ENCODE measurements at regions not wholly inside any gene's neighbourhood (a gene's known extent, or its start where the extent isn't known, plus 50 kb on each side); places are given as distances from the start of the nearest gene placed in this dataset.
"Not testable (repeated sequence)": the region's sequence is repeated elsewhere in the genome, so short reads cannot be mapped to it uniquely, and the experiment has no call there.

- H3K27ac ChIP-seq (ENCODE audit: low read depth, low read length): no peak overlapping the region
- H2BK5ac ChIP-seq (ENCODE audit: low read length): no peak overlapping the region
- H3K9ac ChIP-seq (ENCODE audit: low read length): no peak overlapping the region
- H3K4me2 ChIP-seq (ENCODE audit: low read length): no peak overlapping the region
- no peaks in the 10 kb centered on the region for H3K36me3 ChIP-seq (ENCODE audit: control insufficient read depth, insufficient read depth, low read length)
- H2AK5ac ChIP-seq (ENCODE audit: low read length): no peak overlapping the region
- no peaks in the 10 kb centered on the region for H3K27me3 ChIP-seq (ENCODE audit: insufficient read depth, low read length, poor library complexity)
- no peak overlapping the region for H4K8ac ChIP-seq (ENCODE audit: low read depth, low read length)
- H3K18ac ChIP-seq (ENCODE audit: low read length): no peak overlapping the region
- H3K56ac ChIP-seq (ENCODE audit: low read length): no peak overlapping the region
- H3K79me2 ChIP-seq (ENCODE audit: control insufficient read depth, insufficient read depth, low read length): no peaks in the 10 kb centered on the region
- no peaks in the 10 kb centered on the region for H3K79me1 ChIP-seq (ENCODE audit: low read length)
- no peak overlapping the region for H2BK120ac ChIP-seq (ENCODE audit: low read depth, low read length)
- no peak overlapping the region for H3K23ac ChIP-seq (ENCODE audit: low read length)
- no peak overlapping the region for H4K5ac ChIP-seq (ENCODE audit: low read length)
- H3K4ac ChIP-seq (ENCODE audit: low read depth, low read length): no peak overlapping the region
- no CpG with 5 or more reads among the region's 6 CpGs for WGBS (ENCODE audit: extremely low coverage, insufficient coverage, low lambda C conversion rate)
- H3K4me3 ChIP-seq (ENCODE audit: low read length): no peak overlapping the region
- no peaks in the 10 kb centered on the region for H3K4me1 ChIP-seq (ENCODE audit: control insufficient read depth, low read depth, low read length)
- peak overlapping the region; percentile 74 for H2BK15ac ChIP-seq (replicated peaks; ENCODE audit: low read depth)
- peak; percentile 56 for DNase-seq
These were observed 201.0 kb upstream of the RXFP2 start for GRCh38 chr13:31538067-31539042.

GRCh38 chr13:31540281-31540680 is 199.0 kb upstream of the RXFP2 start:
- WGBS (ENCODE audit: extremely low coverage, insufficient coverage, low lambda C conversion rate): no CpG with 5 or more reads among the region's 2 CpGs
- no peak overlapping the region for H3K4me3 ChIP-seq (ENCODE audit: low read length)

GRCh38 chr13:31543190-31543589 is 196.1 kb upstream of the RXFP2 start:
- no peak overlapping the region for H3K27ac ChIP-seq (ENCODE audit: low read depth, low read length)
- no peaks in the 10 kb centered on the region for H3K27me3 ChIP-seq (ENCODE audit: insufficient read depth, low read length, poor library complexity)
- no peak overlapping the region for H3K9ac ChIP-seq (ENCODE audit: low read length)
- H3K23ac ChIP-seq (ENCODE audit: low read length): no peak overlapping the region
- H3K4me1 ChIP-seq (ENCODE audit: control insufficient read depth, low read depth, low read length): no peaks in the 10 kb centered on the region
- no peaks in the 10 kb centered on the region for H3K79me2 ChIP-seq (ENCODE audit: control insufficient read depth, insufficient read depth, low read length)
- no peaks in the 10 kb centered on the region for H3K79me1 ChIP-seq (ENCODE audit: low read length)
- no peak overlapping the region for H2BK120ac ChIP-seq (ENCODE audit: low read depth, low read length)
- no peak overlapping the region for H2BK15ac ChIP-seq (replicated peaks; ENCODE audit: low read depth)
- DNase-seq: no peak
- H4K5ac ChIP-seq (ENCODE audit: low read length): no peak overlapping the region
- no peak overlapping the region for H3K18ac ChIP-seq (ENCODE audit: low read length)
- no peak overlapping the region for H3K4me3 ChIP-seq (ENCODE audit: low read length)
- no peak overlapping the region for H3K4me2 ChIP-seq (ENCODE audit: low read length)
- no peak overlapping the region for H2BK5ac ChIP-seq (ENCODE audit: low read length)
- no peak overlapping the region for H3K56ac ChIP-seq (ENCODE audit: low read length)
- H2AK5ac ChIP-seq (ENCODE audit: low read length): no peak overlapping the region
- H3K4ac ChIP-seq (ENCODE audit: low read depth, low read length): no peak overlapping the region
- H3K36me3 ChIP-seq (ENCODE audit: control insufficient read depth, insufficient read depth, low read length): no peaks in the 10 kb centered on the region
- no peak overlapping the region for H4K8ac ChIP-seq (ENCODE audit: low read depth, low read length)

More at GRCh38 chr13:31540281-31540680, 199.0 kb upstream of the RXFP2 start:
- no peak overlapping the region for H4K5ac ChIP-seq (ENCODE audit: low read length)
- no peak overlapping the region for H3K4me2 ChIP-seq (ENCODE audit: low read length)
- no peak overlapping the region for H2AK5ac ChIP-seq (ENCODE audit: low read length)
- no peak overlapping the region for H2BK15ac ChIP-seq (replicated peaks; ENCODE audit: low read depth)
- no peak overlapping the region for H3K23ac ChIP-seq (ENCODE audit: low read length)
- H3K9ac ChIP-seq (ENCODE audit: low read length): no peak overlapping the region
- H2BK120ac ChIP-seq (ENCODE audit: low read depth, low read length): no peak overlapping the region
- no peak overlapping the region for H3K18ac ChIP-seq (ENCODE audit: low read length)
- H4K8ac ChIP-seq (ENCODE audit: low read depth, low read length): no peak overlapping the region
- H3K27me3 ChIP-seq (ENCODE audit: insufficient read depth, low read length, poor library complexity): no peaks in the 10 kb centered on the region
- H3K79me2 ChIP-seq (ENCODE audit: control insufficient read depth, insufficient read depth, low read length): no peaks in the 10 kb centered on the region
- H3K56ac ChIP-seq (ENCODE audit: low read length): no peak overlapping the region
- H2BK5ac ChIP-seq (ENCODE audit: low read length): no peak overlapping the region
- no peak overlapping the region for H3K4ac ChIP-seq (ENCODE audit: low read depth, low read length)
- H3K36me3 ChIP-seq (ENCODE audit: control insufficient read depth, insufficient read depth, low read length): no peaks in the 10 kb centered on the region
- H3K4me1 ChIP-seq (ENCODE audit: control insufficient read depth, low read depth, low read length): no peaks in the 10 kb centered on the region
- H3K27ac ChIP-seq (ENCODE audit: low read depth, low read length): no peak overlapping the region
- no peaks in the 10 kb centered on the region for H3K79me1 ChIP-seq (ENCODE audit: low read length)
- no peak for DNase-seq

- H3K79me1 ChIP-seq (ENCODE audit: low read length): no peaks in the 10 kb centered on the region
- no peak overlapping the region for H4K8ac ChIP-seq (ENCODE audit: low read depth, low read length)
- H3K4me1 ChIP-seq (ENCODE audit: control insufficient read depth, low read depth, low read length): no peaks in the 10 kb centered on the region
- 100% methylated on average over 1 of the region's 3 CpGs for WGBS (ENCODE audit: extremely low coverage, insufficient coverage, low lambda C conversion rate)
- no peak overlapping the region for H3K23ac ChIP-seq (ENCODE audit: low read length)
- no peak overlapping the region for H3K4me3 ChIP-seq (ENCODE audit: low read length)
- no peak overlapping the region for H3K18ac ChIP-seq (ENCODE audit: low read length)
- no peak overlapping the region for H4K5ac ChIP-seq (ENCODE audit: low read length)
- no peak overlapping the region for H3K4me2 ChIP-seq (ENCODE audit: low read length)
- H3K4ac ChIP-seq (ENCODE audit: low read depth, low read length): no peak overlapping the region
- H2BK120ac ChIP-seq (ENCODE audit: low read depth, low read length): no peak overlapping the region
- H3K27ac ChIP-seq (ENCODE audit: low read depth, low read length): no peak overlapping the region
- no peaks in the 10 kb centered on the region for H3K36me3 ChIP-seq (ENCODE audit: control insufficient read depth, insufficient read depth, low read length)
- H3K79me2 ChIP-seq (ENCODE audit: control insufficient read depth, insufficient read depth, low read length): no peaks in the 10 kb centered on the region
- H2BK15ac ChIP-seq (replicated peaks; ENCODE audit: low read depth): no peak overlapping the region
- H2BK5ac ChIP-seq (ENCODE audit: low read length): no peak overlapping the region
- H3K27me3 ChIP-seq (ENCODE audit: insufficient read depth, low read length, poor library complexity): no peaks in the 10 kb centered on the region
- H2AK5ac ChIP-seq (ENCODE audit: low read length): no peak overlapping the region
- no peak overlapping the region for H3K9ac ChIP-seq (ENCODE audit: low read length)
- no peak for DNase-seq
- H3K56ac ChIP-seq (ENCODE audit: low read length): no peak overlapping the region
These were observed 193.7 kb upstream of the RXFP2 start for GRCh38 chr13:31545616-31546015.

GRCh38 chr13:31556376-31556775 is 182.9 kb upstream of the RXFP2 start:
- no peaks in the 10 kb centered on the region for H3K36me3 ChIP-seq (ENCODE audit: control insufficient read depth, insufficient read depth, low read length)
- no peak overlapping the region for H2BK15ac ChIP-seq (replicated peaks; ENCODE audit: low read depth)
- H2BK5ac ChIP-seq (ENCODE audit: low read length): no peak overlapping the region
- no peaks in the 10 kb centered on the region for H3K27me3 ChIP-seq (ENCODE audit: insufficient read depth, low read length, poor library complexity)
- no peak overlapping the region for H3K4me2 ChIP-seq (ENCODE audit: low read length)
- H4K5ac ChIP-seq (ENCODE audit: low read length): no peak overlapping the region
- H4K8ac ChIP-seq (ENCODE audit: low read depth, low read length): no peak overlapping the region
- H3K9ac ChIP-seq (ENCODE audit: low read length): no peak overlapping the region
- H3K79me2 ChIP-seq (ENCODE audit: control insufficient read depth, insufficient read depth, low read length): no peaks in the 10 kb centered on the region
- no peak overlapping the region for H2AK5ac ChIP-seq (ENCODE audit: low read length)
- no peak overlapping the region for H3K4ac ChIP-seq (ENCODE audit: low read depth, low read length)
- H3K23ac ChIP-seq (ENCODE audit: low read length): no peak overlapping the region
- H3K79me1 ChIP-seq (ENCODE audit: low read length): no peaks in the 10 kb centered on the region
- H2BK120ac ChIP-seq (ENCODE audit: low read depth, low read length): no peak overlapping the region
- no CpG with 5 or more reads among the region's 5 CpGs for WGBS (ENCODE audit: extremely low coverage, insufficient coverage, low lambda C conversion rate)
- H3K4me3 ChIP-seq (ENCODE audit: low read length): no peak overlapping the region
- H3K27ac ChIP-seq (ENCODE audit: low read depth, low read length): no peak overlapping the region
- no peak overlapping the region for H3K56ac ChIP-seq (ENCODE audit: low read length)
- no peaks in the 10 kb centered on the region for H3K4me1 ChIP-seq (ENCODE audit: control insufficient read depth, low read depth, low read length)
- no peak overlapping the region for H3K18ac ChIP-seq (ENCODE audit: low read length)
- DNase-seq: peak; percentile 16

- not testable (repeated sequence) for H3K4me1 ChIP-seq (ENCODE audit: control insufficient read depth, low read depth, low read length); H2BK15ac ChIP-seq (replicated peaks; ENCODE audit: low read depth); DNase-seq; H2BK5ac ChIP-seq (ENCODE audit: low read length); H3K79me1 ChIP-seq (ENCODE audit: low read length); H4K5ac ChIP-seq (ENCODE audit: low read length); H3K27me3 ChIP-seq (ENCODE audit: insufficient read depth, low read length, poor library complexity); H3K27ac ChIP-seq (ENCODE audit: low read depth, low read length); H3K4ac ChIP-seq (ENCODE audit: low read depth, low read length); H4K8ac ChIP-seq (ENCODE audit: low read depth, low read length); H2AK5ac ChIP-seq (ENCODE audit: low read length); H3K56ac ChIP-seq (ENCODE audit: low read length); H3K79me2 ChIP-seq (ENCODE audit: control insufficient read depth, insufficient read depth, low read length); H3K36me3 ChIP-seq (ENCODE audit: control insufficient read depth, insufficient read depth, low read length); H3K4me2 ChIP-seq (ENCODE audit: low read length); H2BK120ac ChIP-seq (ENCODE audit: low read depth, low read length); H3K23ac ChIP-seq (ENCODE audit: low read length); H3K18ac ChIP-seq (ENCODE audit: low read length); H3K4me3 ChIP-seq (ENCODE audit: low read length); H3K9ac ChIP-seq (ENCODE audit: low read length)
- no CpG with 5 or more reads among the region's 9 CpGs for WGBS (ENCODE audit: extremely low coverage, insufficient coverage, low lambda C conversion rate)
These were observed 155.1 kb upstream of the RXFP2 start for GRCh38 chr13:31584221-31584620.

All from mesendoderm (in vitro differentiated cells).